Endothelial cell of umbilical vein (primary cell): ENCODE measurements at regions not wholly inside any gene's neighbourhood (a gene's known extent, or its start where the extent isn't known, plus 50 kb on each side); places are given as distances from the start of the nearest gene placed in this dataset.

Experiments
- BruUV-seq: library from RNA; stranded (reverse); fragments of 400-500 nt; replicated peaks from 2 replicates; lab custom pipeline; 2021; lab: Mats Ljungman, UMichigan
- CTCF ChIA-PET: fragments of 300-600, 350-600 bp; sonication (Branson Sonifier 250); formaldehyde crosslinking; loops from one replicate; lab custom pipeline; 2021; ENCODE audit warnings: antibody characterized with exemption, inconsistent platforms; lab: Charles Lee
- POLR2A ChIA-PET: fragments of 300-600, 350-600 bp; sonication (Branson Sonifier 250); formaldehyde crosslinking; loops from one replicate; lab custom pipeline; 2021; ENCODE audit warnings: antibody characterized with exemption, inconsistent platforms; lab: Charles Lee
- DNase-seq: peaks from one replicate; pipeline ENCODE4 v3.0.0-alpha.2; 2011; ENCODE audit warnings: low read depth, low spot score
- FAIRE-seq: peaks from 2 replicates; lab custom pipeline; 2011; peaks lifted over from hg19 to GRCh38; lab: Jason Lieb, UNC
- H2AFZ ChIP-seq: 2 replicates; pipeline ENCODE4 v1.6.0; 2012; ENCODE audit warnings: low read depth, low read length, control low read depth, inconsistent platforms
- H3K27ac ChIP-seq: 2 replicates; pipeline ENCODE4 v1.5.1; 2011; ENCODE audit warnings: low read depth, mild to moderate bottlenecking, control low read depth, low read length, moderate library complexity; ENCODE audit not compliant: insufficient read depth
- H3K27me3 ChIP-seq, 2 experiments: 2 replicates each; pipeline versions ENCODE4 v1.6.0 to v1.6.1; 2011; ENCODE audit warnings: low read length in 2 of 2, mixed read lengths in 1 of 2; ENCODE audit not compliant: control insufficient read depth in 2 of 2, insufficient read depth in 2 of 2
- H3K36me3 ChIP-seq, 2 experiments: 2 replicates in 1 of 2; 3 replicates in 1 of 2; pipeline ENCODE4 v1.5.1; 2011; ENCODE audit warnings: low read length in 2 of 2, mild to moderate bottlenecking in 1 of 2, moderate library complexity in 1 of 2; ENCODE audit not compliant: control insufficient read depth in 2 of 2, insufficient read depth in 2 of 2; ENCODE audit errors: extremely low read depth in 1 of 2
- H3K4me1 ChIP-seq: 3 replicates; pipeline ENCODE4 v1.5.1; 2011; ENCODE audit warnings: mild to moderate bottlenecking, low read length; ENCODE audit not compliant: control insufficient read depth, insufficient read depth; ENCODE audit errors: extremely low read depth
- H3K4me2 ChIP-seq: 2 replicates; pipeline ENCODE4 v1.6.1; 2011; ENCODE audit warnings: low read length, control low read depth, mixed read lengths; ENCODE audit not compliant: insufficient read depth
- H3K4me3 ChIP-seq, 3 experiments: fragments of 200-600 bp in 1 of 3; sonication (generic), shearing (Covaris generic) in 1 of 3; replicated peaks in 1 of 3; 2 replicates each; pipeline ENCODE4 v1.5.1; 2011 to 2016; ENCODE audit warnings: control low read depth in 3 of 3, low read length in 3 of 3, mild to moderate bottlenecking in 2 of 3, inconsistent platforms in 1 of 3, low read depth in 1 of 3, moderate library complexity in 1 of 3; ENCODE audit not compliant: insufficient read depth in 1 of 3
- H3K79me2 ChIP-seq: 2 replicates; pipeline ENCODE4 v1.6.0; 2012; ENCODE audit warnings: low read length, inconsistent platforms; ENCODE audit not compliant: control insufficient read depth, insufficient read depth
- H3K9ac ChIP-seq: replicated peaks from 2 replicates; pipeline ENCODE3; 2011; ENCODE audit warnings: low read length, control low read depth; ENCODE audit not compliant: insufficient read depth; ENCODE audit errors: extremely low read depth
- H3K9me1 ChIP-seq: replicated peaks from 3 replicates; pipeline ENCODE4 v1.6.0; 2011; ENCODE audit warnings: mild to moderate bottlenecking, low read length; ENCODE audit not compliant: control insufficient read depth, insufficient read depth; ENCODE audit errors: extremely low read depth
- H3K9me3 ChIP-seq: replicated peaks from 2 replicates; pipeline ENCODE4 v1.5.1; 2012; ENCODE audit warnings: low read length, inconsistent platforms; ENCODE audit not compliant: control insufficient read depth, insufficient read depth
- H4K20me1 ChIP-seq: replicated peaks from 2 replicates; pipeline ENCODE3; 2011; ENCODE audit warnings: mild to moderate bottlenecking, low read length; ENCODE audit not compliant: control insufficient read depth, insufficient read depth; ENCODE audit errors: extremely low read depth
- CTCF ChIP-seq, 2 donors: IDR thresholded peaks; 1 replicate in 1 of 2; 2 replicates in 1 of 2; pipeline ENCODE4 v1.5.1; 2011; ENCODE audit warnings: low read length in 2 of 2, mild to moderate bottlenecking in 2 of 2, moderate library complexity in 2 of 2, control low read depth in 1 of 2, inconsistent platforms in 1 of 2, low read depth in 1 of 2; ENCODE audit not compliant: insufficient read depth in 1 of 2; ENCODE audit errors: extremely low read depth in 1 of 2
- EZH2 ChIP-seq: IDR thresholded peaks from 2 replicates; pipeline ENCODE4 v1.6.1; 2012; ENCODE audit warnings: borderline replicate concordance, low read depth, mild to moderate bottlenecking, moderate library complexity, low read length, inconsistent platforms; ENCODE audit not compliant: severe bottlenecking
- GATA2 ChIP-seq: IDR thresholded peaks from 2 replicates; pipeline ENCODE4 v1.7.0; 2011; ENCODE audit warnings: low read depth, mild to moderate bottlenecking, moderate library complexity, mixed read lengths, low read length; ENCODE audit not compliant: insufficient read length, insufficient read depth
- JUN ChIP-seq: IDR thresholded peaks from 2 replicates; pipeline ENCODE4 v1.6.1; 2011; ENCODE audit warnings: borderline replicate concordance, low read depth; ENCODE audit not compliant: insufficient read length, insufficient read depth
- MAX ChIP-seq: IDR thresholded peaks from 2 replicates; pipeline ENCODE4 v1.6.1; 2011; ENCODE audit not compliant: insufficient read depth, insufficient read length
- POLR2A ChIP-seq: IDR thresholded peaks from 2 replicates; pipeline ENCODE4 v1.6.1; 2012; ENCODE audit warnings: low read depth, mild to moderate bottlenecking, control low read depth, low read length
- POLR2AphosphoS5 ChIP-seq: IDR thresholded peaks from 2 replicates; pipeline ENCODE4 v1.6.1; 2012; ENCODE audit warnings: low read depth, mild to moderate bottlenecking, control low read depth, low read length, moderate library complexity; ENCODE audit not compliant: insufficient read depth
- dilution Hi-C: fragments of 300-500 bp; cut with MboI; formaldehyde crosslinking; loops from one replicate; pipeline ENCODE4 v1.15.0; 2019; ENCODE audit warnings: low sequenced_read_pairs; ENCODE audit not compliant: extremely low pct_ligation_motif_present
- intact Hi-C: fragments of 100-400 bp; cut with micrococcal nuclease; formaldehyde crosslinking; loops from one replicate; pipeline ENCODE4 v1.10.0; 2022

- H4K20me1 ChIP-seq: no peaks in the 10 kb centered on the region
- CTCF ChIA-PET: interaction anchor here (1.3 kb wide), 1 partner anchor 178 kb away, joined by 3 read pairs; no protein-coding TSS in a partner anchor
- BruUV-seq: no TSS peak
- H3K27ac ChIP-seq: no peak overlapping the region
- no peaks in the 10 kb centered on the region for H3K36me3 ChIP-seq
- H3K9me1 ChIP-seq: no peaks in the 10 kb centered on the region
- intact Hi-C loops (no loop called here), dilution Hi-C loops (no loop called here)
- H3K79me2 ChIP-seq: no peaks in the 10 kb centered on the region
- FAIRE-seq (no peak), DNase-seq (no peak)
- no peak overlapping the region for H2AFZ ChIP-seq
- TF ChIP-seq POLR2AphosphoS5: no peak
- TF ChIP-seq POLR2A: no peak
- no peak for TF ChIP-seq JUN
- TF ChIP-seq GATA2: no peak
- no peak for TF ChIP-seq CTCF (IDR thresholded peaks at IDR 0.05; ENCODE audit: extremely low read depth in 1 of 2, insufficient read depth in 1 of 2, low read depth in 1 of 2, low read length in 2 of 2)
- no peak for TF ChIP-seq EZH2
- TF ChIP-seq MAX: no peak
- no peak overlapping the region for H3K4me2 ChIP-seq
- H3K9me3 ChIP-seq: no peaks in the 10 kb centered on the region
- H3K9ac ChIP-seq: no peak overlapping the region
- H3K27me3 ChIP-seq: no peaks in the 10 kb centered on the region
- H3K4me3 ChIP-seq: no peak overlapping the region
- peaks cover 7% of the 10 kb centered on the region for H3K4me1 ChIP-seq
- POLR2A ChIA-PET: no interaction called here
These were observed 207.4 kb downstream of the TANC2 start for GRCh38 chr17:63173450-63173849.
